ENCODE measurements at regions not wholly inside any gene's neighbourhood (a gene's known extent, or its start where the extent isn't known, plus 50 kb on each side); places are given as distances from the start of the nearest gene placed in this dataset.

DNA sequence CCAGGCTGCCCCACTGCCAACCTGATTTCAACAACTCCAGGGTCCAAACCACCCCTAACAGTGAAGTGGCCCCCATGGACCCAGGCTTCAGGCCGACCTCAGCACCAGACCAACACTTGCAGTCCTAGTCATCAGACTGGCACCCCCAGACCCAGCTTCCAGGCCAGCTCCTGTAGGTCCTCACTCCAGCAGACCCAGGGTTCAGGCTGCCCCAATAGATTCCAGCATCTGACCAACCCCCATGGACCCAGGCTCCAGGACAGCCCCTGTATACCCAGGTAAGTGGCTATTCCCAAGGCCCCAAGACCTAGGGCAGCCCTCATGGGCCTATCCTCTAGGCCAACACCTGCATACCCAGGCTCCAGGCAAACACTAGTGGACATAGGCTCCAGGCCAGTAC lies 193.8 kb upstream of the OBI1 start:
- no peaks in the 10 kb centered on the region for H3K9me3 ChIP-seq
- TF ChIP-seq, protein P1, sequence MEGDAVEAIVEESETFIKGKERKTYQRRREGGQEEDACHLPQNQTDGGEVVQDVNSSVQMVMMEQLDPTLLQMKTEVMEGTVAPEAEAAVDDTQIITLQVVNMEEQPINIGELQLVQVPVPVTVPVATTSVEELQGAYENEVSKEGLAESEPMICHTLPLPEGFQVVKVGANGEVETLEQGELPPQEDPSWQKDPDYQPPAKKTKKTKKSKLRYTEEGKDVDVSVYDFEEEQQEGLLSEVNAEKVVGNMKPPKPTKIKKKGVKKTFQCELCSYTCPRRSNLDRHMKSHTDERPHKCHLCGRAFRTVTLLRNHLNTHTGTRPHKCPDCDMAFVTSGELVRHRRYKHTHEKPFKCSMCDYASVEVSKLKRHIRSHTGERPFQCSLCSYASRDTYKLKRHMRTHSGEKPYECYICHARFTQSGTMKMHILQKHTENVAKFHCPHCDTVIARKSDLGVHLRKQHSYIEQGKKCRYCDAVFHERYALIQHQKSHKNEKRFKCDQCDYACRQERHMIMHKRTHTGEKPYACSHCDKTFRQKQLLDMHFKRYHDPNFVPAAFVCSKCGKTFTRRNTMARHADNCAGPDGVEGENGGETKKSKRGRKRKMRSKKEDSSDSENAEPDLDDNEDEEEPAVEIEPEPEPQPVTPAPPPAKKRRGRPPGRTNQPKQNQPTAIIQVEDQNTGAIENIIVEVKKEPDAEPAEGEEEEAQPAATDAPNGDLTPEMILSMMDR (IDR thresholded peaks at IDR 0.05), result no peak
- no peak overlapping the region for H3K4me3 ChIP-seq
- ATAC-seq, result peak; percentile 38
- DNase-seq, result no peak
- H3K36me3 ChIP-seq, result no peaks in the 10 kb centered on the region
- H3K4me1 ChIP-seq, result no peaks in the 10 kb centered on the region
- H3K27ac ChIP-seq, result no peak overlapping the region
- intact Hi-C loops (cut with DNase I), result no loop called here
- no peaks in the 10 kb centered on the region for H3K27me3 ChIP-seq

DNA sequence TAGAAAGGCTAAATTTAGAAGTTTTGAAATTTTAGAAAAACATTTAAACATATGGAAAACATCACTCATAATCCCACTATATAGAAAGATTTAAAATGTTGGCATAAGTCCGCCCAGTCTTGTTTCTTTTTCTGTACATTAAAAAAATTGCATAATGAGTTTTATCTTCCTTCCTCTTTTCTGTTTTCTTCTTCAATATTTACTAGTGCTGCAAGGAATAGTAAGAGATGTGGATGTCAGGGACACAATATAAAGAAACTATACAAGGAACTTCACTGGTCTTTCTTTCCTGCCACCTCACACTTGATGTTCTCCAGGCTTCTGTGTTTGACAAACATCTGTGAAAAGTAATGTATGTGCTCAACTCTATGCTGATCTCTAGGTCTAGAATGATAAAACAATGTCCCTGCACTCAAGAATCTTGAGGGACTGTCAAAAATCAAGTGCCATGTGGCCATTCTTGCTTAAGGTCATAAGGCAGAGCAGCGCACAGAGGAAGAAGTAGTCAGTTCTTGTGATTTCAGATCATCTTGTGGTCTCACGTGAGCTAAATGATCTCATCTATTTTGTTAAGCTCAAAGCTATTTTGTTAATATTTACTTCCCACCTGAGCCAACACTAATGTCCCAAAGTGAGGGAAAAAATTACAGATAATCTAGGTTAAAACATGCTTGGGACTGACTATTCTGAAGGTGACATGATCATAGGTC lies 186.9 kb upstream of the OBI1 start:
- DNase-seq (no peak), ATAC-seq (no peak)
- Histone ChIP-seq H3K4me1 (no peaks in the 10 kb centered on the region), H3K9me3 (no peaks in the 10 kb centered on the region), H3K27ac (no peak overlapping the region), H3K4me3 (no peak overlapping the region), H3K36me3 (no peaks in the 10 kb centered on the region), H3K27me3 (no peaks in the 10 kb centered on the region)
- TF ChIP-seq, protein P1 (IDR thresholded peaks at IDR 0.05), result no peak
- intact Hi-C loops (cut with DNase I), result no loop called here

DNA sequence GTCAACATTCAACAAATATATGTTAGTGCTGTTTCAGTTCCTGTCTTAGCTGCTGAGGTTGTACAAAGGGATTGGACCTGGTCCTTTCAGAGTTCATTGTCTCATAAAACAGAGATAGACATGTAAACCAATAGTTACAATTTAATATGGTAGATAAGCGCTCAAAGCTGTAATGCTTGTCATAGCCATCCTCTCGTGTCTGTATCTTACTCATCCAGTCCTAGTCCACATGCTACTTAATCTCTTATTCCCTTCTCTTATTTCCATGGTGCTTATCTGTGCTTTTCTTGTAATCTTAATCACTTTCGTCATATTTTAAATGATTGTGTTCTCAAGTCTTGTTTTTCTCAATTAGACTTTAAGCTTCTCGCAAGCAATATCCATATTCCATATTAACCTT lies 185.2 kb upstream of the OBI1 start:
- intact Hi-C loops (cut with DNase I), result no loop called here
- DNase-seq, result no peak
- no peaks in the 10 kb centered on the region for H3K4me1 ChIP-seq
- no peaks in the 10 kb centered on the region for H3K9me3 ChIP-seq
- H3K4me3 ChIP-seq, result no peak overlapping the region
- no peaks in the 10 kb centered on the region for H3K36me3 ChIP-seq
- H3K27ac ChIP-seq, result no peak overlapping the region
- H3K27me3 ChIP-seq, result no peaks in the 10 kb centered on the region
- TF ChIP-seq, protein P1 (IDR thresholded peaks at IDR 0.05), result no peak
- no peak for ATAC-seq

DNA sequence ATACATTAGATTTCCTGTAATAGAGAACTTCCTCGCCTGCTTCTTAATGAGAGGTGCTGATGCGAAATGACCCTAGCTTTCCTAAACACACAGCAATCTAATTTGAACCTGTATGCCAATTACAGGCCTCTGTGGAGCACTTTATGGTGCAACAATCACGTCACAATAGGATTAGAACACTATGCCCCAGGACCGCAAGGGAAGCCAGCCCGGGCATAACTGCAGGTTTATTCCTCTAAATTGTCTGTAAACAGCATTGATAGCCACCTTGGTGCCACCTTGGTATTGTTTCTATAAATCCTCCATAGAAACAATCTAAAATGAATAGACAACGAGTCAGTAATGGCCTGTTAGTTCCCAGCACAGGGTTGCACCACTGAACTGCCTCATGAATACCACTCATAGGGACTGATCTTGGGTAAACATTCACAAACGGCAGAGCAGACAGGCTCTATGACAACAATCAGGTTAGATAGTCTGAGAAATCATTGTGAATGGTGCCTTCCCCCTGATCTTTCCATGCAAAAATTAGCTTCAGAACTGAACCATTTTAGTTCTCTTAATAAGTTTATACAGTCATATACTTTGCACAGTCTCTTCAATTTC lies 182.5 kb upstream of the OBI1 start:
- TF ChIP-seq, protein P1 (IDR thresholded peaks at IDR 0.05), result no peak
- intact Hi-C loops (cut with DNase I), result no loop called here
- Histone ChIP-seq H3K27me3 (no peaks in the 10 kb centered on the region), H3K36me3 (no peaks in the 10 kb centered on the region), H3K27ac (no peak overlapping the region), H3K4me3 (no peak overlapping the region), H3K9me3 (no peaks in the 10 kb centered on the region), H3K4me1 (no peaks in the 10 kb centered on the region)
- no peak for ATAC-seq
- no peak for DNase-seq

DNA sequence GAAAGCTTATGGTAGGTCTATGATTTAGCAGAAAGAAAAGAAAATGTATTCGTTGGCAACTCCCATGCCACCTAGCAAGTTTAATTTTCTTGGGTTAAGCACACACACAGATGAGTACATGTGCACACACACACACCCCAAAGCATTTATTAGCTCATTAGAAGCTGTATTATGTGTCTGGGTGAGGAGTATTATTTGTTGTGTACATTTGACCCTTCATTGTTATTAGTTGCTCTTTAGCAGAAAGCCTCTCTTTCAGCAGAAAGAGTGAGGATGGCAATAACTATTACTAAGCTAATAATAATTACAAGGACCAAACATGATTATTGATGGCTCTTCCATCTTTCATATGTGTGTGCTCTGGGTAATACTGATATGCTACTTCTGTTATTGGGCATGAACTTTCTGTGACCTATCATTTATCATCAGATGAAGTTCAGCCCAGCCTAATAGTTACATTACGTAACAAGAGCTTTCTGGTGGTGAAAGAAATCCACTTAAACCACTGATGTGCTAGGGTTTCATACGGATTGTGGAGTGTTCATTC lies 177.4 kb upstream of the OBI1 start:
- H3K9me3 ChIP-seq, result no peaks in the 10 kb centered on the region
- no peaks in the 10 kb centered on the region for H3K36me3 ChIP-seq
- no peak overlapping the region for H3K4me3 ChIP-seq
- ATAC-seq (no peak), DNase-seq (no peak)
- H3K4me1 ChIP-seq, result no peaks in the 10 kb centered on the region
- no peak overlapping the region for H3K27ac ChIP-seq
- intact Hi-C loops (cut with DNase I), result no loop called here
- no peaks in the 10 kb centered on the region for H3K27me3 ChIP-seq
- TF ChIP-seq, protein P1 (IDR thresholded peaks at IDR 0.05), result no peak

Measured in upper lobe of right lung (tissue), 1 donor.